ENCODE measurements at regions not wholly inside any gene's neighbourhood (a gene's known extent, or its start where the extent isn't known, plus 50 kb on each side); places are given as distances from the start of the nearest gene placed in this dataset.

GRCh38 chr3:104764496-104764895, 602.2 kb upstream of the ALCAM start:
- H3K9me2 ChIP-seq (replicated peaks; ENCODE audit: insufficient read depth, low read length): no peaks in the 10 kb centered on the region; the same call in 1 of the 2 replicates
- no peak overlapping the region for H3K4me2 ChIP-seq (ENCODE audit: low read depth, low read length)
- H3K27me3 ChIP-seq (replicated peaks; ENCODE audit: insufficient read depth, low read length): no peaks in the 10 kb centered on the region
- H3K4me3 ChIP-seq (ENCODE audit: low read length): no peak overlapping the region
- H2AFZ ChIP-seq (ENCODE audit: low read length): no peak overlapping the region
- no peaks in the 10 kb centered on the region for H3K4me1 ChIP-seq (ENCODE audit: low read length)
- no peak for DNase-seq
- no peaks in the 10 kb centered on the region for H3K79me2 ChIP-seq (ENCODE audit: low read length)
- no peak overlapping the region for H3K27ac ChIP-seq (ENCODE audit: low read length)
- H3F3A ChIP-seq (ENCODE audit: insufficient read depth, low read length): no peaks in the 10 kb centered on the region
- H3K36me3 ChIP-seq (replicated peaks; ENCODE audit: insufficient read depth, low read length): no peaks in the 10 kb centered on the region
- no peaks in the 10 kb centered on the region for H3K9me3 ChIP-seq (replicated peaks; ENCODE audit: insufficient read depth, low read length)
- H4K20me1 ChIP-seq (ENCODE audit: insufficient read depth, low read length): no peaks in the 10 kb centered on the region
- TF ChIP-seq EZH2 (optimal IDR thresholded peaks at IDR 0.05; ENCODE audit: low read depth, low read length): no peak
- no peak overlapping the region for H3K9ac ChIP-seq (ENCODE audit: low read length)

GRCh38 chr3:104768886-104769285, 597.8 kb upstream of the ALCAM start:
- Histone ChIP-seq H3K4me1 (ENCODE audit: low read length) (no peaks in the 10 kb centered on the region), H3K27ac (ENCODE audit: low read length) (no peak overlapping the region)

GRCh38 chr3:104779324-104779723, 587.4 kb upstream of the ALCAM start:
- Histone ChIP-seq H3K9ac (ENCODE audit: low read length) (no peak overlapping the region), H3K9me2 (replicated peaks; ENCODE audit: insufficient read depth, low read length) (no peaks in the 10 kb centered on the region), H3K4me1 (ENCODE audit: low read length) (no peaks in the 10 kb centered on the region), H2AFZ (ENCODE audit: low read length) (no peak overlapping the region), H3K27ac (ENCODE audit: low read length) (no peak overlapping the region), H3F3A (ENCODE audit: insufficient read depth, low read length) (no peaks in the 10 kb centered on the region), H3K36me3 (replicated peaks; ENCODE audit: insufficient read depth, low read length) (no peaks in the 10 kb centered on the region), H3K79me2 (ENCODE audit: low read length) (no peaks in the 10 kb centered on the region), H3K27me3 (replicated peaks; ENCODE audit: insufficient read depth, low read length) (no peaks in the 10 kb centered on the region), H4K20me1 (ENCODE audit: insufficient read depth, low read length) (no peaks in the 10 kb centered on the region), H3K4me2 (ENCODE audit: low read depth, low read length) (no peak overlapping the region), H3K4me3 (ENCODE audit: low read length) (no peak overlapping the region), H3K9me3 (replicated peaks; ENCODE audit: insufficient read depth, low read length) (no peaks in the 10 kb centered on the region)
- TF ChIP-seq EZH2 (optimal IDR thresholded peaks at IDR 0.05; ENCODE audit: low read depth, low read length) (no peak), CTCF (IDR thresholded peaks at IDR 0.05; ENCODE audit: low read length) (no peak), EZH2phosphoT487 (IDR thresholded peaks at IDR 0.05; ENCODE audit: low read length) (no peak)
- no peak for DNase-seq

More at GRCh38 chr3:104768886-104769285, 597.8 kb upstream of the ALCAM start:
- H3F3A ChIP-seq (ENCODE audit: insufficient read depth, low read length): no peaks in the 10 kb centered on the region
- no peaks in the 10 kb centered on the region for H3K27me3 ChIP-seq (replicated peaks; ENCODE audit: insufficient read depth, low read length)
- no peaks in the 10 kb centered on the region for H3K9me3 ChIP-seq (replicated peaks; ENCODE audit: insufficient read depth, low read length)
- TF ChIP-seq EZH2 (optimal IDR thresholded peaks at IDR 0.05; ENCODE audit: low read depth, low read length): no peak
- TF ChIP-seq EZH2phosphoT487 (IDR thresholded peaks at IDR 0.05; ENCODE audit: low read length): no peak
- TF ChIP-seq CTCF (IDR thresholded peaks at IDR 0.05; ENCODE audit: low read length): no peak
- H3K4me2 ChIP-seq (ENCODE audit: low read depth, low read length): no peak overlapping the region
- no peaks in the 10 kb centered on the region for H4K20me1 ChIP-seq (ENCODE audit: insufficient read depth, low read length)
- no peaks in the 10 kb centered on the region; the same call in 1 of the 2 replicates for H3K9me2 ChIP-seq (replicated peaks; ENCODE audit: insufficient read depth, low read length)
- no peak for DNase-seq
- no peaks in the 10 kb centered on the region for H3K36me3 ChIP-seq (replicated peaks; ENCODE audit: insufficient read depth, low read length)
- no peak overlapping the region for H3K9ac ChIP-seq (ENCODE audit: low read length)
- no peak overlapping the region for H2AFZ ChIP-seq (ENCODE audit: low read length)
- H3K4me3 ChIP-seq (ENCODE audit: low read length): no peak overlapping the region
- H3K79me2 ChIP-seq (ENCODE audit: low read length): no peaks in the 10 kb centered on the region

- Histone ChIP-seq H3K4me3 (ENCODE audit: low read length) (no peak overlapping the region), H3K4me1 (ENCODE audit: low read length) (no peaks in the 10 kb centered on the region), H3K4me2 (ENCODE audit: low read depth, low read length) (no peak overlapping the region), H3K9me2 (replicated peaks; ENCODE audit: insufficient read depth, low read length) (no peaks in the 10 kb centered on the region), H3K27ac (ENCODE audit: low read length) (no peak overlapping the region), H3K36me3 (replicated peaks; ENCODE audit: insufficient read depth, low read length) (no peaks in the 10 kb centered on the region), H2AFZ (ENCODE audit: low read length) (no peak overlapping the region), H4K20me1 (ENCODE audit: insufficient read depth, low read length) (no peaks in the 10 kb centered on the region), H3K9ac (ENCODE audit: low read length) (no peak overlapping the region), H3F3A (ENCODE audit: insufficient read depth, low read length) (no peaks in the 10 kb centered on the region), H3K79me2 (ENCODE audit: low read length) (no peaks in the 10 kb centered on the region), H3K27me3 (replicated peaks; ENCODE audit: insufficient read depth, low read length) (no peaks in the 10 kb centered on the region), H3K9me3 (replicated peaks; ENCODE audit: insufficient read depth, low read length) (no peaks in the 10 kb centered on the region)
- TF ChIP-seq EZH2phosphoT487 (IDR thresholded peaks at IDR 0.05; ENCODE audit: low read length) (no peak), EZH2 (optimal IDR thresholded peaks at IDR 0.05; ENCODE audit: low read depth, low read length) (no peak), CTCF (IDR thresholded peaks at IDR 0.05; ENCODE audit: low read length) (no peak)
- DNase-seq: no peak
Observed at GRCh38 chr3:104781112-104781511, 585.6 kb upstream of the ALCAM start.

All from MM.1S (cell line).